Dermis microvascular lymphatic vessel endothelial cell (primary cell): ENCODE measurements at regions not wholly inside any gene's neighbourhood (a gene's known extent, or its start where the extent isn't known, plus 50 kb on each side); places are given as distances from the start of the nearest gene placed in this dataset.
A peak's percentile ranks its signal among the peaks of the same experiment; 100 is the strongest.
"Not testable (repeated sequence)": the region's sequence is repeated elsewhere in the genome, so short reads cannot be mapped to it uniquely, and the experiment has no call there.

Experiments used
- DNase-seq, 2 donors: peaks; one replicate each; pipeline versions ENCODE4 v3.0.0 to v3.0.0-alpha.2; 2010; ENCODE audit warnings: low read depth in 2 of 2

DNA sequence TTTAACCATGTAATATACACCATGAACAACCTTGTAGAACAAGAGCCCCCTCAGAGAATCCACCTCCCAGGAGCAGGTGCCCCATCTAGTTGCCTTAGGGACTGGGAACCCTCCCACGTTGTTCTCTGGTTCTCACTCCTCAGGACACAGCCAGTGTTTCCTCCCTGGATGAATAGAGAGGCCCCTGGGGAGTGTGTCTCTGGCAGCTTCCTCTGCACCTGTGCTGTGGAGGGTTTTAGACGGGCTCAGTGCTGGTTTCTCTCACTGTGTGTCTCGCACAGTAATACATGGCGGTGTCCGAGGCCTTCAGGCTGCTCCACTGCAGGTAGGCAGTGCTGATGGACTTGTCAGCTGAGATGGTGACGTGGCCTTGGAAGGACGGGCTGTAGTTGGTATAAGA is 581.3 kb downstream of the TMEM121 start:
- DNase-seq: no peak

DNA sequence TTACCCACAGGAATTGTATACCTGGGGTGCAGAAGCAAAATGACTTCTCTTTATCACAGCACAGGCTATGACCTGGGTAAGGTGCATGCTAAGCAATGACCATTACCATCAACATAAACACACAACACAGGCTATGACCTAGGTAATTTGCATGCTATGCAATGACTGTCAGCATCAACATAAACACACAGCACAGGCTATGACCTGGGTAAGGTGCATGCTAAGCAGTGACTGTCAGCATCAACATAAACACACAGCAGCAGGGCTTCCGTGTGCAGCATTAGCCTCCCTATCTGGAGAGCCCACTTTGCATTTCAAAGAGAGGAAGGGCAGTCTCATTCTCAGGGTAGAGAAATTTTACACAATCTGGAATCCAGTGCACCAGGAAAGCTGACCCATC is 583.0 kb downstream of the TMEM121 start:
- no peak for DNase-seq

DNA sequence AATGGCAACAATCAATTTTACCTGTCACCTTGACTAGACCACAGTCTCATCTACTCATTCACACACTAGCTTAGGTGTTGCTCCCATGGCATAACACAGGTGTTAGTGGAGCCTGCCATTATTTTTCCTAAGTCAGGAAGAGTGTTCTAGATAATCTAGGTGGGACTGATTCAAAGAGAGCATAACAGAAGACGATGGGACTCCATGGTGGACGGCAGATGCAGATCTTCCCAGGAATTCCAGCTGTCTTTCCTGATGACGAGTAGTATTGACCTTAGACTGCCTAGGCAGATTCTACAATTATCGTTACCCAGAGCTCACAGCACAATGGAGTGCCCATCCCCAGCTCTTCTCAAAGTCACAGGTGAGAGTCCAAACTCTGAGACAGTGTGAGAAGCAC is 589.0 kb downstream of the TMEM121 start:
- no peak for DNase-seq

DNA sequence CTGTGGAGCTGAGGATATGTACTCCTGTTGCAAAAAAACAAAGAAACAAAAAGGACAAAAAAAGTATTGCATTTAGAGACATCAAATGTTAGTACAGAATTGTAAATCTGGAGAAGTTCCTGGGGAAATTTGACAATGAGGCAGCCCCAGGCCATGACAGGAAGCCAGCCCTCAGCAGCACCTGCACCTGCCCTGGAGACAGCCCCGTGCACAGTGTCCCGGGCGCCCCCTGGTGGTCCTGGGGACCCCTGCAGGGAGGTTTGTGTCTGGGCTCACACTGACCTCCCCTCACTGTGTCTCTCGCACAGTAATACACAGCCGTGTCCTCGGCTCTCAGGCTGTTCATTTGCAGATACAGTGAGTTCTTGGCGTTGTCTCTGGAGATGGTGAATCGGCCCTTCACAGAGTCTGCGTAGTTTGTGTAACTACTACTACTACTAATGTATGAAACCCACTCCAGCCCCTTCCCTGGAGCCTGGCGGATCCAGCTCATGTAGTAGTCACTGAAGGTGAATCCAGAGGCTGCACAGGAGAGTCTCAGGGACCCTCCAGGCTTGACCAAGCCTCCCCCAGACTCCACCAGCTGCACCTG is 590.1 kb downstream of the TMEM121 start:
- DNase-seq: not testable (repeated sequence)

DNA sequence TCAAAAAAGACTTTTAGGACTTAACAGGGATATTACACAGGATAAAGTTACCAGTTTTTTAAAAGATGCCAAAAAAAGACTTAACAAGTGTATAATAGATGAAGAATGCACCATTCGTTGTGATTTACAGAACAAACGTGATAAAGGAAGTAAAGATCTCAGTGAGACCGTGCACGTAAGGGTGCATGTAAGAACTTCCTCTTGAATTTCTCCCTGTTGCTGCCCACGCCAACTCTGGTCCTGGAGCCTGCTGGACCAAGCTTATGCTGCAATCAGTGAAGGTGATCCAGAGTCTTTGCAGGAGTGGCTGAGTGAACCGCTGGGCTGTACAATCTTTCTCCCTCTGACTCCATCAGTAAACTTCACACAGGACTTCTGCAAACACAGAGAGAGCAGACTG is 593.7 kb downstream of the TMEM121 start:
- no peak for DNase-seq

DNA sequence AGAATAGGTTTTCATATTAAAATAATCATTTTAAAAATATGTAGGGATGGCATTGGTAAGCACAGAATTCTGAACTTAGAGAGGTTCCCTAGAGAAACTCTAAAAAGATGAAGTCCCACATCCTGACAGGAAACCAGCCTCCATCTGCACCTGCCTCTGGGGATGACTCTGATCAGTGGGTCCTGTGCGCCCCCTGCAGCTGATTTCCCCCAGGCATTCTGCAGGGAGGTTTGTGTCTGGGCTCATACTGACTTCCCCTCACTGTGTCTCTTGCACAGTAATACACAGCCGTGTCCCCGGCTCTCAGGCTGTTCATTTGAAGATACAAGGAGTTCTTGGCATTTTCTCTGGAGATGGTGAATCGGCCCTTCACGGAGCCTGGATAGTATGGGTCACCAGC is 602.9 kb downstream of the TMEM121 start:
- no peak for DNase-seq

DNA sequence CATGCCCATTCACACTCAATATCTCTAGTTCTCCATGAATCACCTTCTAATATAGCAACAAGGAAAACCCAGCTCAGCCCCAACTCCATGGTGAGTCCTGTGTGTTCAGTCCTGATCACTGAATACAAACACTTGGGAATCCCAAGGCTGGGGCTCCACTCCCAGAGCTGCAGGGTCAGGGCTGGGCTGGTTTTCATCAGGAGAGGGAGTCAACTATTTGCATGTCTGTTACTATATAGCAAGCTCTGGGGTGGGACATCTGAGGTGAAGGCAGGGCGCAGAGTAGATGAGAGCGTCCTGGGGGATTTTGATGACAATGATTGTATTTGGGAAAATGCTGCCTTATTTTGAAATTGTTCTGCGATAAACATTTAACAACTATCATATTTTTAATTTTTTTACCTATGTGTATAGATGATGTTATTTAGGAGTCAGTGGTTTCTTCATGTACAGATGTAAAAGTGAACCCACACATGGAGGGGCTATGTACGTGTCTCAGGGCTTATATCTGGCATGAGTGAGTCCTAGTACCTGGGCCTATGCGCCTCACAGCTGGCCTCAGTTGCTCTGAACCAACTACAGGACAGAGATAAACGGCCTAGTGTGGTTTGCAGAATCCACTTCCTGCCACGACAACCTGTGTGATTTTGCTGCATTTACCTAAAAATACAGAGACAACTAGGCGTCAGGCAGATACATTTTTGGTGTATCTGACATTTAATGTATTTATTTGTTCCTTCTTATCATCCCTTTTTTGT is 603.7 kb downstream of the TMEM121 start:
- not testable (repeated sequence) for DNase-seq

DNA sequence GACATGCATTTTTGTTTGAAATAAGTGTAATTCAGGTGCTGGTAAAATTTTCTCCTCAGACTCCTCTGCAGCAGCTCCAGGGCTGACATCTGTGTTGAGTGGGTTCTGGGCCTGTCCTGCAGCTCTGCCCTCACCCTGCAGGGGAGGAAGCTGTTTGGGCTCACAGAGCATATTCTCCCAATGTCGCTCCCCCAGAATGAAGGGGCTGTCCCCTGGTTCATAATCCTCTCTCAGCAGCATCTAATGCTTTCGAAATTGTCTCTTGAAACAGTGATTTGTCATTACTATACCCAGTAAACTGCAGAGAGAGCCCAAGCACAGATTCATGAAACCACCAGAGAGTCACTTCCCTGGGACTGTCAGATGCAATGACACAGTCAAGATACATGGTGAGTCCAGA is 606.7 kb downstream of the TMEM121 start:
- DNase-seq: not testable (repeated sequence)

DNA sequence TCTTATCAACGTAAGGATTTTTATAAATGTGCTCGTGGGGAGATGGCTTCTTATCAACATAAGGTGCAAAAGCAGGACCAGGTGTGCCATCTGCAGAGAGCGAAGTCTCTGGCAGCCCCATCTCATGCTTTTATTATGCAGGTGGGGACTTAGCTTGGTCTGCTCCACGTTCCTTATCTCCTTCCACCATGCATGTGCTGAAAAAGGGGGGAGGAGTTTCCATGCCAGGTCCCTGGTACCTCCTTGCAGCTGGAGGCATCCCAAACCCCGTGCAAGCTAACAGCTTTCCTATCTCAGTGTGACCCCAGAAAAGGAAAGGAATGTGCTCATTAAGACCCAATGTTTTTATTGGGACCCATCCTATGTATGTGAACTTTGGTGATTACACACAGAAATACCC is 608.5 kb downstream of the TMEM121 start:
- DNase-seq: no peak

DNA sequence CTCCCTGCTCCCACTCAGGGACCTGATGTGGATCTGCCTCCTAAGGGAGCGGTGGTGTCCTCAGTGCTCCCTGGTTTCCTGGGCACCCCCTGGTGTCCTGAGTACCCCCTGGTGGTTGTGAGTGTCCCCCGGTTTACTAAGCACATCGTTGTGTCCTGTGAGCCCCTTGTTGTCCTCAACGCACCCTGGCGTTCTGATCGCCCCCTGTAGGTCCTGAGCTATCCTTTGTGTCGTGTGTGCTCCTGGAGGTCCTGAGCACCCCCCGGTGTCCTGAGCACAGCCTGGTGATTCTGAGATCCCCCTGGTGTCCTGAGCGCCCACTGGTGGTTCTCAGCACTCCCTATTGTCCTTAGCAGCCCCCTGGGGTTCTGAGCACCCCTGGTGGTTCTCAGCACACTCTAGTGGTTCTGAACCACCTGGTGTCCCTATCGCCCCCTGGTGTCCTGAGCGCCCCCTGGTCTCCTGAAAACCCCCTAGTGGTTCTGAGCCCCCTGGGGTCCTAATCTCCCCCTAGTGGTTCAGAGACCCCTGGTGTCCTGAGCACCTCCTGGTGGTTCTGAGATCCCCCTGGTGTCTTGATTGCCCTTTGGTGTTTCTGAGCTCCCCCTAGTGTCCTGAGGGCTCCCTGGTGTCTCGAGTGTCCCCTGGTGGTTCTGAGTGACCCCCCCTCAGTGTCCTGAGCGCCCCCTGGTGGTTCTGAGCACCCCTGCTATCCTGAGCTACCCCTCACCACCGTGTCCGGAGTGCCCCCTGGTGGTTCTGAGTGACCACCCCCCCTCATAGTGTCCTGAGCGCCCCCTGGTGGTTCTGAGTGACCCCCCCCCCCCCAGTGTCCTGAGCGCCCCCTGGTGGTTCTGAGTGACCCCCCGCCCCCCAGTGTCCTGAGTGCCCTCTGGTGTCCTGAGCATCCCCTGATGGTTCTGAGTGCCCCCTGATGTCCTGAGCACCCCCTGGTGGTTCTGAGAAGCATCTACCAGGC is 615.1 kb downstream of the TMEM121 start:
- DNase-seq: no peak

DNA sequence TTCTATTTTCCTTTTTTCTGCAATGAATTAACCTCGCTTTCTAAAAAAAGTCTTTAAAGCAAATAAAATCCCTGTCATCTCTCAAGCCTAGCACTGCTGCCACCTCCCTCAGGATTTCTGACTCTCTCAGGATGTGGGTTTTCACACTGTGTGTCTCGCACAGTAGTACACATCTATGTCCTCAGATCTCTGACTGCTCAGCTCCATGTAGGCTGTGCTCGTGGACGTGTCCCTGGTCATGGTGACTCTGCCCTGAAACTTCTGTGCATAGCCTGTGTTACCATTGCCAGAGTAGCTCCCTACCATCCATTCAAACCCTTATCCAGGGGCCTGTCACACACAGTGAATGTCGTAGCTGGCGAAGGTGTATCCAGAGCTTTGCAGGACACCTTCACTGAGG is 619.3 kb downstream of the TMEM121 start:
- not testable (repeated sequence) for DNase-seq

DNA sequence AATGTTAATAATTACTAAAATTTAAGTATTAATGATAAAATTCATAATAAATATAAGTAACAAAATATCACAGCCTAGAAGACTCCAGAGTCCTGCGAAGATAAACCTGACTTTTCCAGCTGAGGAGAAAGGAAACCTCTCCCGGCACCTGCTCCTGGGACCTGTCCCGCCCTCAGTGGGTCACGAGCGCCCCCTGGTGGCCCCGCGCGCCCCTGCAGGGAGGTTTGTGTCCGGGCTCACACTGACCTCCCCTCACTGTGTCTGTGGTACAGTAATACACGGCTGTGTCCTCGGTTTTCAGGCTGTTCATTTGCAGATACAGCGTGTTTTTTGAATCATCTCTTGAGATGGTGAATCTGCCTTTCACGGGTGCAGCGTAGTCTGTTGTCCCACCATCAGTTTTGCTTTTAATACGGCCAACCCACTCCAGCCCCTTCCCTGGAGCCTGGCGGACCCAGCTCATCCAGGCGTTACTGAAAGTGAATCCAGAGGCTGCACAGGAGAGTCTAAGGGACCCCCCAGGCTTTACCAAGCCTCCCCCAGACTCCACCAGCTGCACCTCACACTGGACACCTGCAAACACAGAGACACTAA is 627.1 kb downstream of the TMEM121 start:
- peak in 1 of 2 donors; percentile 24 for DNase-seq

DNA sequence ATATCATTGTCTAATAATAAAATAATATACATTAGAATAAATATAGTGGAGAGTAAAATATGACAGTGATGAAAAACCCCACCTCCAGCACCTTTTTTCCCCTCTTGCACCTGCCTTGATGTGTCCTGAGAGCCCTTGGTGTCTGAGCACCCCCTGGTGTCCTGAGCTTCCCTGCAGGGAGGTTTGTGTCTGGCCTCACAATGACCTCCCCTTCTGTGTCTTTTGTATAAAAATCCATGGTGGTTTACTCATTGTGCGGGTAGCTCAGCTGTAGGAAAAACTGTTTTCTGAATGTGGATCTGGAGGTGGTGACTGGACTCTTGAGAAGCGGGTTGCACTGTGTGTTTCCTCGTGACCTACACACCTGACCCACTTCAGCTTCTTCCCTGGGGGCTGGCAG is 636.9 kb downstream of the TMEM121 start:
- DNase-seq: no peak

DNA sequence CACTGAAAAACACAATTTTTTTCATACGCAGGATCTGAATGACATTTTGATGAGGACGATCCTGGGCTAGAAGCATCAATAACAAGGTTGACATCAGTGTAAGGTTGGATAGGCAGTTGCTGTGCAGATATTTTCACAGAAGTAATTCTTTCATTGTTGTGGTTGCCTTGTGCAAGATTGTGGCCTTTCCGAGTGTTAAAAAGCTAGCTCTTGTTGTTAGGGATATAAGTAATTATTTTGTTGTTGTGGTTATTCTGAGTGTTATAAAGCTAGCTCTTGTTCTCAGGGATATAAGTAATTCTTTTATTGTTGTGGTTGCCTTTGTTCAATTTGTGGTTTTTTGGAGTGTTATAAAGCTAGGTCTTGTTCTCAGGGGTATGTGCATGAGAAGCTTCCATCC is 637.4 kb downstream of the TMEM121 start:
- not testable (repeated sequence) for DNase-seq

DNA sequence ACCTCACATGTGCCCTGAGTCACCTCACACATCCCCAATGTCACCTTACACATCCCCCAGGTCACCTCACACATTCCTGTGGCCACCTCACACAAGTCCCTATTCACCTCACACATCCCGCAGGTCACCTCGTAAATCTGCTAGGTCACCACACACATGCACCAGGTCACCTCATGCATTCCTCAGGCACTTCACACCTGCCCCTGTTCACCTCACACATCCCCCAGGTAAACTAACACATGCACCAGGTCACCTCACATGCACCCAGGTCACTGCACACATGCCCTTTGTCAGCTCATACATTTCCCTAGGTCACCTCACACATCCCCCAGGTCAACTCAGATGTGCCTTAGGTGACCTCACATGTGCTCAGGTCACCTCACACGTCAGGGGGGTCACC is 639.8 kb downstream of the TMEM121 start:
- no peak for DNase-seq

DNA sequence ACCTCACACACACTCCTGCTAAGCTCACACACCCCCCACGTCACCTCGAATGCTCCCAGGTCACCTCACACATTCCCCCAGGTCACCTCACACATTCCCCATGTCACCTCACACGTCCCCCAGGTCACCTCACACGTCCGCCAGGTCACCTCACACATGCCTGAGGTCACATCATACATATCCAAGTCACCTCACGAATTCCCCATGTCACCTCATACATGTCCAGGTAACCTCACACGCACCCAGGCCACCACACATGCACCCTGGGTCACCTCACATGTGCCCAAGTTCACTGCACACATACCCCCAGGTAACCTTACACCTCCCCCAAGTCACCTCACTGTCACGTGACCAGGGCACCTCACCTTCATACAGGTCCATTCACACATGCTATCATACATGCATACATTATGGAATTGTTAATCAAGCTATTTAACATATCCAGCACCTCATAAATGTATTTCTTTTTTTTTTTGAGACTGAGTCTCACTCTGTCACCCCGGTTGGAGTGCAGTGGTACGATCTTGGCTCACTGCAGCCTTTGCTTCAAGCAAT is 640.3 kb downstream of the TMEM121 start:
- no peak for DNase-seq

DNA sequence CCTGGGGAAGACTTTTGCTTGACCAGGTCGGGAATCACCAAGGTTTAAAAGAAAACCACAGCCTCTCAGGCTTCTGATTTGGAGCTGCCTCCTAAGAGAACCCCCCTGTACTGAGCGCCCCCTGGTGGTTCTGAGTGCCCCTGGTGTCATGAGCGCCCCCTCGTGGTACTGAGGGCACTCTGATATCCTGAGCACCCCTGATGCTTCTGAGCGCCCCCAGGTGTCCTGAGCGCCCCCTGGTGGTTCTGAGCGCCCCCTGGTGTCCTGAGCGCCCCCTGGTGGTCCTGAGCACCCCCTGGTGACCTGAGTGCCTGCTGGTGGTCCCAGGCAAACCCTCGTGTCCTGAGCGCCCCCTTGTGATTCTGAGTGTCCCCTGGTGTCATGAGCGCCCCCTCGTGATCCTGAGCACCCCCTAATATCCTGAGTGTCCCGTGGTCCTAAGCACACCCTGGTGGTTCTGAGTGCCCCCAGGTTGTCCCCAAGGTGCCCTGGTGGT is 643.8 kb downstream of the TMEM121 start:
- DNase-seq: not testable (repeated sequence)

DNA sequence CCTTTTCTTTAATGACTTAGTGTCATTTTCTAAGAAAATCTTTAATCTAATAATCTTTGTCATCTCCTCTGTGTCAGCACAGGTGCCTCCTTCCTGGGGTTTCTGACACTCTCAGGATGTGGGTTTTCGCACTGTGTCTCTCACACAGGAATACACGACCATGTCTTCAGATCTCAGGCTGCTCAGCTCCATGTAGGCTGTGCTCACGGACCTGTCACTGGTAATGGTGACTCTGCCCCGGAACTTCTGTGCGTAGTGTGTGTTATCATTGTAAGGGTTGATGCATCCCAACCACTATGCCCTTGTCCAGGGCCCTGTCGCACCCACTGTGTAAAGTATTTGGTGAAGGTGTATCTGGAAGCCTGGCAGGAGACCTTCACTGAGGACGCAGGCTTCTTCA is 647.8 kb downstream of the TMEM121 start:
- DNase-seq: no peak

DNA sequence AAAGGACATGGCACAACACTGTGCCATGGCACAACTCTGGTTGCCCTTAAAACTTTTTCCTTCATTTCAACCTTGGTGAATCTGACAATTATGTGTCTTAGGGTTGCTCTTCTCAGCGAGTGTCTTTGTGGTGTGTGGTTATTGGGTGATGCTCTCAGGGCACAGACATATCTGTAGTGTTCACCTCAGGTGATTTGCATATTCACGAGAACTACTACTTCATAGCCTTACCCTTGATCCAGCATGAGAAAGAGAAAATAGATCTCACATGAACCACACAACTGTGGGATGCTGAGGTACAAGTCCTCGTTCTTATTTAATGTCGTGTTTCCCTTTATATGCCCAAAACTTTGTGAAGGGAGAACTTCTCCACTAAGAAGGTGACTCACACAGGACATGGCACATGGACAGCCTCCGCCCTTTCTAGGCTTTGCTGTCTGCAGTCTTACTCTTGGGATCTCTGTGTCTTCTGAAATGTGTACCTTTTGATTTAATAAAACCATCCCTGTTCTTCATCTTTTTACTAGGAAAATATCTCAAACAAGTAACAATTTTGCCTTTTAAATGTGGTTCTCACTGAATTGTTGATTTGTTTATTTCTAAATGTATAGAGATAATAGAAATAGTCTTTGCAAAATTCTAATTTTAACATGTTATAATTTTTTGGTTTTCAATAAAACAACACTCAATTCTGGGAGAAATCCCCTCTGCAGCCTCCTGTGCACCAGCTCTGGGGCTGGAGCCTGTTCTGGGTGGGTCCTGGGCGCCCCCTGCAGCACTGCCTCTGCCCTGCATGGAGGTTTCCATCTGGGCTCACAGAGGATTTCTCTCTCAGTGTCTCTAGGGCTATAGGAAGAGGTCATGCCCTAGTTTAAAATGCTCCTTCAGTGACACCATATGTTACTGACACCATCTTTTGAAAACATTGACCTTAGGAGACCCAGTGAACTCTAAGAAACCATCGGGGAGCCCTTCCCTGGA is 651.2 kb downstream of the TMEM121 start:
- not testable (repeated sequence) for DNase-seq

DNA sequence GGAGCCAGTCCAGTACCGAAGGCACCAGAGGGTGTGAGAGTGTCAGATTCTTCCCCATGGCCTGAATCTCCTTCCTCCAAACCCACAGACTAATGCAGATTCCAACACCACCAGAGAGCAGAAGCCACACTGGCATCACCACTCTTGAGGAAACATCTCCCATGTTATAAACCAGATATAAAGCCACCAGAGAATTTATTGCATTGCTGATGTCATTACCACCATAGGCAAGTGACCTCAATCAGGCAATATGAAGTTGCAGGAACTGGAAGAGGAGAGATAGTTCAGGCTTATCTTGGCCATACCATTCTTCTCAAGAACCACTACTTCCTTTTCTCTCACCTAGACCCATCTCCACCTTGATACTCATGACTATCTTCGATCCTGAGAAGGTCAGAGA is 653.4 kb downstream of the TMEM121 start:
- DNase-seq: no peak
